ENCODE measurements at regions not wholly inside any gene's neighbourhood (a gene's known extent, or its start where the extent isn't known, plus 50 kb on each side); places are given as distances from the start of the nearest gene placed in this dataset.

GRCh38 chr15:25525741-25526140 lies 86.9 kb upstream of the UBE3A start (continued):
- TF ChIP-seq KDM4A (IDR thresholded peaks at IDR 0.05; ENCODE audit: low read depth, low read length, severe bottlenecking), result no peak
- no peak for TF ChIP-seq EZH2 (IDR thresholded peaks at IDR 0.05; ENCODE audit: low read depth, low read length, severe bottlenecking)
- TF ChIP-seq RAD21 (IDR thresholded peaks at IDR 0.05 in 1 of 2, conservative IDR thresholded peaks at IDR 0.05 in 1 of 2; ENCODE audit: low read depth in 2 of 2, low read length in 2 of 2), result no peak
- TF ChIP-seq CBX5 (IDR thresholded peaks at IDR 0.05; ENCODE audit: low read depth, low read length), result no peak
- TF ChIP-seq GABPA (IDR thresholded peaks at IDR 0.05; ENCODE audit: borderline replicate concordance, insufficient read depth, low read length), result no peak
